Nephron progenitor cell (in vitro differentiated cells): ENCODE measurements at regions not wholly inside any gene's neighbourhood (a gene's known extent, or its start where the extent isn't known, plus 50 kb on each side); places are given as distances from the start of the nearest gene placed in this dataset.

Experiments used
- DNase-seq: peaks from one replicate; pipeline ENCODE4 v3.0.0; 2021
- H3K27ac Mint-ChIP-seq: 2 replicates; pipeline ENCODE4 v1.8.0; 2021; ENCODE audit warnings: mild to moderate bottlenecking, moderate library complexity, mixed read lengths
- H3K27me3 Mint-ChIP-seq: 2 replicates; pipeline ENCODE4 v1.8.0; 2021; ENCODE audit warnings: mild to moderate bottlenecking, low read depth, mixed read lengths; ENCODE audit not compliant: poor library complexity
- H3K36me3 Mint-ChIP-seq: 2 replicates; pipeline ENCODE4 v1.8.0; 2021; ENCODE audit warnings: low read depth, mixed read lengths
- H3K4me1 Mint-ChIP-seq: 2 replicates; pipeline ENCODE4 v1.8.0; 2021; ENCODE audit warnings: mixed read lengths
- H3K4me3 Mint-ChIP-seq: 2 replicates; pipeline ENCODE4 v1.8.0; 2021; ENCODE audit warnings: mild to moderate bottlenecking, moderate library complexity, mixed read lengths
- H3K9me3 Mint-ChIP-seq: 2 replicates; pipeline ENCODE4 v1.8.0; 2021; ENCODE audit warnings: mild to moderate bottlenecking, moderate library complexity, mixed read lengths
- CTCF ChIP-seq: fragments of 200-600 bp; sonication (generic); IDR thresholded peaks from 2 replicates; pipeline ENCODE4 v1.5.0; 2021; ENCODE audit warnings: antibody characterized with exemption

GRCh38 chr6:80725156-80725930 lies 618.9 kb downstream of the BCKDHB start:
- H3K9me3 Mint-ChIP-seq, result no peaks in the 10 kb centered on the region
- H3K4me3 Mint-ChIP-seq, result no peak overlapping the region
- H3K27ac Mint-ChIP-seq, result peak overlapping the region; percentile 91
- TF ChIP-seq CTCF, result no peak
- no peaks in the 10 kb centered on the region for H3K27me3 Mint-ChIP-seq
- no peaks in the 10 kb centered on the region for H3K4me1 Mint-ChIP-seq
- H3K36me3 Mint-ChIP-seq, result no peaks in the 10 kb centered on the region
- DNase-seq, result no peak

GRCh38 chr6:80720824-80721223 lies 614.4 kb downstream of the BCKDHB start:
- Mint-ChIP-seq H3K27ac (no peak overlapping the region), H3K36me3 (no peaks in the 10 kb centered on the region), H3K27me3 (no peaks in the 10 kb centered on the region), H3K9me3 (no peaks in the 10 kb centered on the region), H3K4me3 (no peak overlapping the region), H3K4me1 (no peaks in the 10 kb centered on the region)
- TF ChIP-seq CTCF, result no peak
- no peak for DNase-seq

GRCh38 chr6:80714513-80714912 lies 608.0 kb downstream of the BCKDHB start:
- DNase-seq, result no peak
- no peaks in the 10 kb centered on the region for H3K9me3 Mint-ChIP-seq
- no peak overlapping the region for H3K4me3 Mint-ChIP-seq
- TF ChIP-seq CTCF, result no peak
- no peaks in the 10 kb centered on the region for H3K27me3 Mint-ChIP-seq
- no peaks in the 10 kb centered on the region for H3K4me1 Mint-ChIP-seq
- H3K36me3 Mint-ChIP-seq, result no peaks in the 10 kb centered on the region
- no peak overlapping the region for H3K27ac Mint-ChIP-seq

GRCh38 chr6:80698459-80698858 lies 592.0 kb downstream of the BCKDHB start:
- no peak for TF ChIP-seq CTCF
- Mint-ChIP-seq H3K27ac (no peak overlapping the region), H3K27me3 (peaks cover 3% of the 10 kb centered on the region), H3K4me1 (no peaks in the 10 kb centered on the region), H3K4me3 (no peak overlapping the region), H3K36me3 (peaks cover 4% of the 10 kb centered on the region), H3K9me3 (peaks cover 41% of the 10 kb centered on the region)
- no peak for DNase-seq

GRCh38 chr6:80696268-80696667 lies 589.8 kb downstream of the BCKDHB start:
- Mint-ChIP-seq H3K4me3 (no peak overlapping the region), H3K4me1 (no peaks in the 10 kb centered on the region), H3K9me3 (peaks cover 20% of the 10 kb centered on the region), H3K27ac (no peak overlapping the region), H3K36me3 (peaks cover 4% of the 10 kb centered on the region), H3K27me3 (peaks cover 3% of the 10 kb centered on the region)
- TF ChIP-seq CTCF, result no peak
- no peak for DNase-seq

GRCh38 chr6:80690551-80691131 lies 584.2 kb downstream of the BCKDHB start:
- Mint-ChIP-seq H3K4me1 (no peaks in the 10 kb centered on the region), H3K36me3 (no peaks in the 10 kb centered on the region), H3K27me3 (peaks cover 3% of the 10 kb centered on the region), H3K27ac (no peak overlapping the region), H3K9me3 (peaks cover 27% of the 10 kb centered on the region), H3K4me3 (no peak overlapping the region)
- DNase-seq, result no peak
- TF ChIP-seq CTCF, result no peak
